HEK293 (cell line): ENCODE measurements at regions not wholly inside any gene's neighbourhood (a gene's known extent, or its start where the extent isn't known, plus 50 kb on each side); places are given as distances from the start of the nearest gene placed in this dataset.

ENCODE experiments used
- CTCF ChIA-PET: fragments of 350-600 bp; formaldehyde crosslinking; extraction: SDS; loops from one replicate; lab custom pipeline; 2021; ENCODE audit warnings: antibody characterized with exemption; lab: Yijun Ruan, JAX
- POLR2A ChIA-PET: fragments of 300-600 bp; formaldehyde crosslinking; extraction: SDS; loops from one replicate; lab custom pipeline; 2020; ENCODE audit warnings: antibody characterized with exemption, inconsistent platforms; lab: Yijun Ruan, JAX
- H3K27ac ChIP-seq: fragments of 200-500 bp; sonication (Bioruptor generic); 2 replicates; pipeline ENCODE4 v1.5.1; 2014; ENCODE audit warnings: low read depth, low read length, control low read depth, inconsistent platforms; ENCODE audit errors: extremely low read depth
- H3K36me3 ChIP-seq, 2 experiments: fragments of 200-500 bp in 1 of 2; sonication (Bioruptor generic) in 1 of 2; 1 replicate in 1 of 2; 2 replicates in 1 of 2; pipeline ENCODE4 v1.5.1; 2014 to 2017; ENCODE audit warnings: inconsistent platforms in 2 of 2, low read length in 2 of 2; ENCODE audit not compliant: control insufficient read depth in 2 of 2, insufficient read depth in 1 of 2
- H3K4me1 ChIP-seq: fragments of 200-500 bp; sonication (Bioruptor generic); 2 replicates; pipeline ENCODE4 v1.5.1; 2014; ENCODE audit warnings: mild to moderate bottlenecking, low read length, inconsistent platforms; ENCODE audit not compliant: control insufficient read depth, insufficient read depth
- H3K4me3 ChIP-seq: 2 replicates; pipeline ENCODE4 v1.5.1; 2011; ENCODE audit warnings: low read depth, mild to moderate bottlenecking, control low read depth, low read length, moderate library complexity
- H3K9me3 ChIP-seq: fragments of 200-500 bp; sonication (Bioruptor generic); 2 replicates; pipeline ENCODE4 v1.5.1; 2014; ENCODE audit warnings: low read depth, low read length, inconsistent platforms; ENCODE audit not compliant: control insufficient read depth, insufficient read depth
- BCL6B ChIP-seq: fragments of 450-650 bp; formaldehyde crosslinking; IDR thresholded peaks from 2 replicates; pipeline ENCODE4 v1.5.1; 2017; ENCODE audit warnings: missing biosample characterization, missing genetic modification characterization
- HIC1 ChIP-seq: fragments of 450-650 bp; formaldehyde crosslinking; IDR thresholded peaks from 2 replicates; pipeline ENCODE4 v1.5.1; 2016; ENCODE audit warnings: missing biosample characterization, missing genetic modification characterization
- INSM2 ChIP-seq: fragments of 450-650 bp; formaldehyde crosslinking; IDR thresholded peaks from 2 replicates; pipeline ENCODE4 v1.5.1; 2016; ENCODE audit warnings: missing biosample characterization, missing genetic modification characterization
- KLF7 ChIP-seq: fragments of 450-650 bp; formaldehyde crosslinking; IDR thresholded peaks from 2 replicates; pipeline ENCODE4 v1.5.1; 2016; ENCODE audit warnings: missing biosample characterization, missing genetic modification characterization, borderline replicate concordance
- MEIS1 ChIP-seq: sonication (generic); formaldehyde crosslinking; IDR thresholded peaks from 2 replicates; pipeline ENCODE4 v1.8.1; 2022; ENCODE audit warnings: missing genetic modification reagents, mild to moderate bottlenecking, borderline replicate concordance
- ZNF133 ChIP-seq: fragments of 450-650 bp; formaldehyde crosslinking; IDR thresholded peaks from 2 replicates; pipeline ENCODE4 v1.5.1; 2016; ENCODE audit warnings: missing biosample characterization, missing genetic modification characterization
- ZNF146 ChIP-seq: fragments of 450-650 bp; formaldehyde crosslinking; IDR thresholded peaks from 2 replicates; pipeline ENCODE4 v1.5.1; 2016; ENCODE audit warnings: missing biosample characterization, missing genetic modification characterization
- ZNF311 ChIP-seq: fragments of 450-650 bp; formaldehyde crosslinking; IDR thresholded peaks from 2 replicates; pipeline ENCODE4 v1.5.1; 2017; ENCODE audit warnings: missing biosample characterization, missing genetic modification characterization, borderline replicate concordance
- ZNF362 ChIP-seq: fragments of 450-650 bp; formaldehyde crosslinking; IDR thresholded peaks from 2 replicates; pipeline ENCODE4 v1.5.1; 2016; ENCODE audit warnings: missing biosample characterization, missing genetic modification characterization
- ZNF394 ChIP-seq: fragments of 450-650 bp; formaldehyde crosslinking; IDR thresholded peaks from 2 replicates; pipeline ENCODE4 v1.5.1; 2016; ENCODE audit warnings: missing biosample characterization, missing genetic modification characterization, mild to moderate bottlenecking, moderate library complexity, borderline replicate concordance
- ZNF473 ChIP-seq: fragments of 450-650 bp; formaldehyde crosslinking; IDR thresholded peaks from 2 replicates; pipeline ENCODE4 v1.5.1; 2017; ENCODE audit warnings: missing biosample characterization, missing genetic modification characterization
- ZNF544 ChIP-seq: fragments of 450-650 bp; formaldehyde crosslinking; IDR thresholded peaks from 2 replicates; pipeline ENCODE4 v1.5.0; 2017; ENCODE audit warnings: missing biosample characterization, missing genetic modification characterization
- ZNF555 ChIP-seq: fragments of 450-650 bp; formaldehyde crosslinking; conservative IDR thresholded peaks from 2 replicates; pipeline ENCODE4 v1.5.1; 2017; ENCODE audit warnings: missing biosample characterization, mild to moderate bottlenecking, missing genetic modification characterization, inconsistent platforms
- ZNF670 ChIP-seq: fragments of 450-650 bp; formaldehyde crosslinking; IDR thresholded peaks from 2 replicates; pipeline ENCODE4 v1.5.1; 2016; ENCODE audit warnings: missing biosample characterization, missing genetic modification characterization, low read depth
- ZNF701 ChIP-seq: fragments of 450-650 bp; formaldehyde crosslinking; IDR thresholded peaks from 2 replicates; pipeline ENCODE4 v1.5.1; 2016; ENCODE audit warnings: missing biosample characterization, missing genetic modification characterization
- ZNF747 ChIP-seq: fragments of 450-650 bp; formaldehyde crosslinking; IDR thresholded peaks from 2 replicates; pipeline ENCODE4 v1.5.1; 2016; ENCODE audit warnings: missing biosample characterization, missing genetic modification characterization
- ZXDB ChIP-seq: fragments of 450-650 bp; formaldehyde crosslinking; IDR thresholded peaks from 2 replicates; pipeline ENCODE4 v1.5.1; 2016; ENCODE audit warnings: missing biosample characterization, missing genetic modification characterization
- TF ChIP-seq, protein P1 (sequence below): fragments of 450-650 bp; formaldehyde crosslinking; IDR thresholded peaks from 2 replicates; pipeline ENCODE4 v1.5.1; 2016; ENCODE audit warnings: missing biosample characterization, missing genetic modification characterization
- TF ChIP-seq, protein P2 (sequence below): fragments of 450-650 bp; formaldehyde crosslinking; IDR thresholded peaks from 2 replicates; pipeline ENCODE4 v1.5.1; 2017; ENCODE audit warnings: missing biosample characterization, missing genetic modification characterization

DNA sequence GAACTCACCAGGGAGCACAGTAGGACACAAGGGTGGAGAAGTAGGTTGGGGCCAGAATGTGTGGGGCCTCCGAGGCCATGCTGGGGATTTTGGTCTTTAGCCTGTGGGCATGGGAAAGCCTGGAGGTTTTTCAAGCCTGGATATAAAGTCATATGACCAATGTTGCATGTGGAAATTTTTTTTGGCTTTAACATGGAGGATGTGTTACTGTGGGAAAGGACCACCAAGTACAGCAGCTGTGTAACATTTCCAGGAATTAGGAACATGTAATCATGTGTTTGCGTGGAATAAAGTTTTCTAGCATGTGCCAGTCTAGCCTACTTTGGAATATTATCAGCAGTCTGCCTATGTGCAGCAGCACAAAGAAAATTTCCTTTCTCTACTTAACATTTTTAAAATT lies 78.5 kb downstream of the TNFSF18 start:
- POLR2A ChIA-PET, result no interaction called here
- no peak overlapping the region for H3K4me3 ChIP-seq
- no peaks in the 10 kb centered on the region for H3K9me3 ChIP-seq
- TF ChIP-seq ZNF133 (tag by site-specific recombination) (no peak), MEIS1 (no peak), ZNF362 (tag by site-specific recombination) (no peak), BCL6B (tag by site-specific recombination) (no peak), ZNF701 (tag by site-specific recombination) (no peak), ZXDB (no peak), INSM2 (tag by site-specific recombination) (no peak), ZNF544 (no peak), ZNF473 (tag by site-specific recombination) (no peak), ZNF311 (tag by site-specific recombination) (no peak), ZNF747 (tag by site-specific recombination) (no peak), HIC1 (no peak), KLF7 (no peak), ZNF146 (tag by site-specific recombination) (no peak), ZNF394 (tag by site-specific recombination) (no peak), ZNF670 (tag by site-specific recombination) (no peak), ZNF555 (tag by site-specific recombination) (no peak)
- TF ChIP-seq, protein P1, sequence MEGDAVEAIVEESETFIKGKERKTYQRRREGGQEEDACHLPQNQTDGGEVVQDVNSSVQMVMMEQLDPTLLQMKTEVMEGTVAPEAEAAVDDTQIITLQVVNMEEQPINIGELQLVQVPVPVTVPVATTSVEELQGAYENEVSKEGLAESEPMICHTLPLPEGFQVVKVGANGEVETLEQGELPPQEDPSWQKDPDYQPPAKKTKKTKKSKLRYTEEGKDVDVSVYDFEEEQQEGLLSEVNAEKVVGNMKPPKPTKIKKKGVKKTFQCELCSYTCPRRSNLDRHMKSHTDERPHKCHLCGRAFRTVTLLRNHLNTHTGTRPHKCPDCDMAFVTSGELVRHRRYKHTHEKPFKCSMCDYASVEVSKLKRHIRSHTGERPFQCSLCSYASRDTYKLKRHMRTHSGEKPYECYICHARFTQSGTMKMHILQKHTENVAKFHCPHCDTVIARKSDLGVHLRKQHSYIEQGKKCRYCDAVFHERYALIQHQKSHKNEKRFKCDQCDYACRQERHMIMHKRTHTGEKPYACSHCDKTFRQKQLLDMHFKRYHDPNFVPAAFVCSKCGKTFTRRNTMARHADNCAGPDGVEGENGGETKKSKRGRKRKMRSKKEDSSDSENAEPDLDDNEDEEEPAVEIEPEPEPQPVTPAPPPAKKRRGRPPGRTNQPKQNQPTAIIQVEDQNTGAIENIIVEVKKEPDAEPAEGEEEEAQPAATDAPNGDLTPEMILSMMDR (tag by site-specific recombination), result no peak
- TF ChIP-seq, protein P2, sequence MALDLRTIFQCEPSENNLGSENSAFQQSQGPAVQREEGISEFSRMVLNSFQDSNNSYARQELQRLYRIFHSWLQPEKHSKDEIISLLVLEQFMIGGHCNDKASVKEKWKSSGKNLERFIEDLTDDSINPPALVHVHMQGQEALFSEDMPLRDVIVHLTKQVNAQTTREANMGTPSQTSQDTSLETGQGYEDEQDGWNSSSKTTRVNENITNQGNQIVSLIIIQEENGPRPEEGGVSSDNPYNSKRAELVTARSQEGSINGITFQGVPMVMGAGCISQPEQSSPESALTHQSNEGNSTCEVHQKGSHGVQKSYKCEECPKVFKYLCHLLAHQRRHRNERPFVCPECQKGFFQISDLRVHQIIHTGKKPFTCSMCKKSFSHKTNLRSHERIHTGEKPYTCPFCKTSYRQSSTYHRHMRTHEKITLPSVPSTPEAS (tag by site-specific recombination), result no peak
- no peaks in the 10 kb centered on the region for H3K36me3 ChIP-seq
- CTCF ChIA-PET, result no interaction called here
- no peaks in the 10 kb centered on the region for H3K4me1 ChIP-seq
- no peak overlapping the region for H3K27ac ChIP-seq
